Adipocyte (in vitro differentiated cells): ENCODE measurements at regions not wholly inside any gene's neighbourhood (a gene's known extent, or its start where the extent isn't known, plus 50 kb on each side); places are given as distances from the start of the nearest gene placed in this dataset.

Experiments
- DNase-seq: peaks from one replicate; pipeline ENCODE4 v3.0.0-alpha.2; 2015; ENCODE audit warnings: low read depth
- H3K27me3 ChIP-seq: replicated peaks from 2 replicates; pipeline ENCODE4 v1.7.0; 2013; ENCODE audit warnings: mild to moderate bottlenecking, low read length, moderate library complexity; ENCODE audit not compliant: control insufficient read depth, insufficient read depth
- H3K36me3 ChIP-seq: 2 replicates; pipeline ENCODE4 v1.7.0; 2013; ENCODE audit warnings: low read length, mild to moderate bottlenecking, moderate library complexity; ENCODE audit not compliant: control insufficient read depth, insufficient read depth, severe bottlenecking
- H3K4me1 ChIP-seq: 2 replicates; pipeline ENCODE4 v1.7.0; 2013; ENCODE audit warnings: mild to moderate bottlenecking, low read length, moderate library complexity; ENCODE audit not compliant: control insufficient read depth, insufficient read depth
- H3K4me3 ChIP-seq: 2 replicates; pipeline ENCODE4 v1.7.0; 2013; ENCODE audit warnings: mild to moderate bottlenecking, low read length, moderate library complexity
- H3K9ac ChIP-seq: 2 replicates; pipeline ENCODE4 v1.7.0; 2013; ENCODE audit warnings: mild to moderate bottlenecking, low read length, moderate library complexity
- H3K9me3 ChIP-seq: 2 replicates; pipeline ENCODE4 v1.7.0; 2013; ENCODE audit warnings: mild to moderate bottlenecking, low read length, moderate library complexity; ENCODE audit not compliant: control insufficient read depth

DNA sequence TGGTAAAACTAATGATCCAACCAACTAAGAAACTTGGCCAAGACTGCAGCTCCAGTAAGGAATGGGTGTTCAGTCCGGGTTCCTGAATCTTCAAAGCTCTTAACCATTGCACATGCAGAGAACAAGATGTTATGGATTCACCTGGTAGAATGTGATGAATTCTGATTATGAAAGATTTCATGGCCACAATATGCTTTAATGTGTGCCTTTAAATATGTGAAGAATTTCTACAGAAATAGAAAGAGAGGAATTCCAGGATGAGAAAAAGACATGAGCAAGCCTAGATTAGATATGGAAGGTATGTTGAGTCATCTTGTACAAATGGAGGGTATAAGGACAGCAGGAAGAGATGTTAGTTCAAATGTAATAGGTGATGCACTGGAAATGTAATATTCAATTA is 472.2 kb upstream of the TENM3 start:
- H3K4me1 ChIP-seq = peaks cover 5% of the 10 kb centered on the region
- DNase-seq = no peak
- H3K27me3 ChIP-seq = no peaks in the 10 kb centered on the region
- H3K9me3 ChIP-seq = no peaks in the 10 kb centered on the region
- no peak overlapping the region for H3K9ac ChIP-seq
- H3K36me3 ChIP-seq = no peaks in the 10 kb centered on the region
- no peak overlapping the region for H3K4me3 ChIP-seq

DNA sequence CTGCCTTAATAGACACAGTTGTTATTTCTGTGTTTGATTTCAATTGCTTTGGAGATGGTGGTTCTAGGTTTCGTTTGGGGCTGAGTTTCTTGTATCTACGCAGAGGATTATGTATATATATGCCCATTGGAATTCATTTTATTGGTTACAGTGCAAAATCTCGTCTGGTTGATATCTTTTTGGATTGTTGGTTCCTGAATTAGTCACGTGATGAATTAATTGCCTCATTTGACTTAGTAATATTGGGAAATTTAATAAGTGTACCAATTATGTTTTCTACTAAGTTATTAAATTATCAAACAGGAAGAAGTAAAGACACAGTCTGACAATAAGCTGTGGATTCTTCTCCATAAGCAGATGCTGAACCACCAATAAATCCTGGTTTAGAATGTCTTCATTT is 467.9 kb upstream of the TENM3 start:
- Histone ChIP-seq H3K27me3 (no peaks in the 10 kb centered on the region), H3K4me3 (no peak overlapping the region), H3K9me3 (no peaks in the 10 kb centered on the region), H3K4me1 (peaks cover 6% of the 10 kb centered on the region), H3K9ac (no peak overlapping the region), H3K36me3 (no peaks in the 10 kb centered on the region)
- DNase-seq = no peak

DNA sequence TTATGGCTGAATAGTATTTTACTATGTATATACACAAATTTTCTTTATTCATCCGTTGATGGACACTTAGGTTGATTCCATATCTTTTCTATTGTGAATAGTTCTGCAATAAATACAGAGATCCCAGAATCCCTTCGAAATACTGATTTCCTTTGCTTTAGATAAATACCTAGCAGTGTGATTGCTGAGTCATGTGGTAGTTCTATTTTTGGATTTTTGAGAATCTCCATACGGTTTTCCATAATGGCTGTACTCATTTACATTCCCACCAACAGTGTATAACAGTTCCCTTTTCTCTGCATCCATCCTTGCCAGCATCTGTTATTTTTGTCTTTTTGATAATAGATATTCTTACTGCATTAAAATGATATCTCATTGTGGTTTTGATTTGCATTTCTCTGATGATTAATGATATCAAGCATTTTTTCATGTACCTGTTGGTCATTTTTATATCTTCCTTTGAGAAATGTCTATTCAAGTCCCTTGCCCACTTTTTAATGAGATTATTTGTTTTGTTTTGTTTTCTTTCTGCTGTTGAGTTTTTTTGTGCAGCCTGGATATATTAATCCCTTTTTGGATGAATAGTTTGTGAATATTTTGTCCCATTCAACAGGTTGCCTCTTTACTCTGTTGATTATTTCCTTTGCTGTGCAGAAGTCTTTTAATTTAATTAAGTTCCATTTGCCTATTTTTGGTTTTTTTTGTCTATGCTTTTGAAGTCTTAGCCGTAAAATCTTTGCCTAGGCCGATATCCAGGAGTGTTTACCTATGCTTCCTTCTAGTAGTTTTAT is 466.7 kb upstream of the TENM3 start:
- H3K36me3 ChIP-seq = no peaks in the 10 kb centered on the region
- H3K4me3 ChIP-seq = no peak overlapping the region
- H3K27me3 ChIP-seq = no peaks in the 10 kb centered on the region

DNA sequence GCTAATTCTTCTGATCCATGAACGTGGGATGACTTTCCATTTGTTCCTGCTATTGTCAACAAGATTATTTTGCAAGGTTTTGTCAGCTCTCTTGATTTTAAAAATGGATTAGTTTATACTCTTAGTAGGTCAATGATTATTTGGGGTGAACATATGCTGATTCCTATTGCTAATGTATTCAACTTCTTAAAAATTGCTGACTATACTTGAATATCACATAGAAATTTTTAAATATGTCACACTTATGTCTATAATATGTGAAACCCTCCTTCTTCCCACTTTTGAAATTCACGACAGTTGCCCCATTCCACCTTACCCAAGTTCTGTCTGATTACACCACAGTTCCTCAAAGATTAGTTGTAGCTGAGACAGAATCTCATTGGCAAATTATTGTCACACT is 465.7 kb upstream of the TENM3 start:
- no peaks in the 10 kb centered on the region for H3K9me3 ChIP-seq
- no peak overlapping the region for H3K4me3 ChIP-seq
- no peak overlapping the region for H3K9ac ChIP-seq
- DNase-seq = no peak
- H3K36me3 ChIP-seq = no peaks in the 10 kb centered on the region
- H3K27me3 ChIP-seq = no peaks in the 10 kb centered on the region
- H3K4me1 ChIP-seq = peaks cover 6% of the 10 kb centered on the region

More for the DNA sequence above, 466.7 kb upstream of the TENM3 start:
- no peak overlapping the region for H3K9ac ChIP-seq
- no peaks in the 10 kb centered on the region for H3K9me3 ChIP-seq
- no peak for DNase-seq
- H3K4me1 ChIP-seq = peaks cover 6% of the 10 kb centered on the region

DNA sequence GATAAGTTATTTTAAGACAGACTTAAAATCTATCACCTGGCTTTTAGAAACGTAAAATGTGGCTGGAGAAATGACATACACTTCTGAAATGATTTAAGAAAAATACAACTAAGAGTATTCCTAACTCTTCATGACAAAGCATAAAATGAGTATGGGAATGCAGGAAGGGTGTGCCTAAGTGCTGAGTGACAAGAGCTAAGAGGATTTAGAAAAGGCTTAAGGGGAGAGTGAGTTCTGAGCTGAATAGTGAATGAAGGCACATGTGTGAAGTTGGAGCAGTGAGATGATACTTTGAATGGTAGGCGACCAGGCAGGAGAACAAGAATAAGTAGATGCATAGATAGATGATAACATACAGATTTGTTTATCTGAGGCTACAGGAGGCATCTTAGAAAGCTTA is 458.3 kb upstream of the TENM3 start:
- Histone ChIP-seq H3K36me3 (no peaks in the 10 kb centered on the region), H3K27me3 (no peaks in the 10 kb centered on the region), H3K4me1 (no peaks in the 10 kb centered on the region), H3K9ac (no peak overlapping the region), H3K9me3 (no peaks in the 10 kb centered on the region), H3K4me3 (no peak overlapping the region)
- DNase-seq = no peak

DNA sequence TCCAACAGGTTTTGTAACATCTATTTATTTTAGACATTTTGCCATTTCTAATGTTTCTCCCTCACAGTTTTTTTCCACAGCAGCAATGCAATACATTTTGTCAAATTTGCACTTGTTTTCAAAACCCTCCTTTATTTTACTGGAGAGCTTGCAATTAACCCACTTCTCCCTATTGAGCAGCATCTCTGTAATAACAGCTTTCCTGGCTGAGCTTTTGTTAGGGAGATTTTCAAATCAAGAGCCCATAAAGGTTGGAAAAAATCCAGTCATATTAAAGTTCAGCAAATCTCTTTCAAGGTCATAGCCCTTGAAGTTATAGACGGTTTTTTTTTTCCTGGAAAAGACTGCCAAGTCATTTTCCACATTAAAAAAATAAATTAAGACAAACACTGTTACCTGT is 450.6 kb upstream of the TENM3 start:
- no peak for DNase-seq
- Histone ChIP-seq H3K4me3 (no peak overlapping the region), H3K36me3 (no peaks in the 10 kb centered on the region), H3K9ac (no peak overlapping the region), H3K4me1 (no peaks in the 10 kb centered on the region), H3K9me3 (peaks cover 12% of the 10 kb centered on the region), H3K27me3 (no peaks in the 10 kb centered on the region)

DNA sequence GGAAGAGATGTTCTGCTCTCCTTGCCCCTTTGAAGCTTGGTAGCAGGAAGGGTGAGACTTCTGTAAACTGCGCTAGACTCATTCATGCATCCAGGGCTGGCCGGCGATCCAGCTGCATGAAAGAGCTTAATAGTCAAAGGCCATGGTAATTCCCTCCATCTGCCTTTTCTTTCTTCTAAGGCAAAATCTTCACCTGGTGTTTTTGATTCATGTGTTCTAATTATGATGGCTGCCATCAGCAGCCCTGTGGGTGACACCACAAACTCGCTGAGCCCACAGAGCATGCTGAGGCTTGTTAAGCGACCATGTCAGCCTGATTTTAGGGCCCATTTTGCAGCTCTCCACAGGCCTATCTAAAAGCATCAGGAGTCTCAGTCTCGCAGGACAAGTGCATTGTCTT is 450.1 kb upstream of the TENM3 start:
- Histone ChIP-seq H3K9ac (no peak overlapping the region), H3K9me3 (peaks cover 12% of the 10 kb centered on the region), H3K4me1 (no peaks in the 10 kb centered on the region), H3K36me3 (no peaks in the 10 kb centered on the region), H3K4me3 (no peak overlapping the region), H3K27me3 (no peaks in the 10 kb centered on the region)
- no peak for DNase-seq

DNA sequence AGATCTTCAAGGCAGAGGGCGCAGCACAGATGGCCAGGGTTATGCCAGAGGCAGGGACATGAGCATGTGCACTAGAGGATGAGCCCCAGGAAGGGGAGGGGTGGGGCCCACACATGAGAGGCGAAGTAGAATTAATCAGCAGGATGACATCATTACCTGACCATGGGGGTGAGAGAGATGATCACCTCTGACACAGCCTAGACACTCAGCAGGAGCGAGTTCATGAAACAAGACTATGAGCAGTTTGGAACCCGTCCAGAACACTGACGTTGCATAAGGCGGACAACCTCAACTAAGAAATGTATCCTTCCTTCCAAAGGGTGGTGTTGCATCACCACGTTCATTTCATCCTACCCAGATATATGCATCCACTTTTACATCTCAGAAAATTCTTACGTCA is 446.7 kb upstream of the TENM3 start:
- Histone ChIP-seq H3K4me3 (no peak overlapping the region), H3K9ac (no peak overlapping the region), H3K9me3 (peaks cover 12% of the 10 kb centered on the region), H3K36me3 (no peaks in the 10 kb centered on the region), H3K27me3 (no peaks in the 10 kb centered on the region), H3K4me1 (no peaks in the 10 kb centered on the region)
- DNase-seq = no peak

DNA sequence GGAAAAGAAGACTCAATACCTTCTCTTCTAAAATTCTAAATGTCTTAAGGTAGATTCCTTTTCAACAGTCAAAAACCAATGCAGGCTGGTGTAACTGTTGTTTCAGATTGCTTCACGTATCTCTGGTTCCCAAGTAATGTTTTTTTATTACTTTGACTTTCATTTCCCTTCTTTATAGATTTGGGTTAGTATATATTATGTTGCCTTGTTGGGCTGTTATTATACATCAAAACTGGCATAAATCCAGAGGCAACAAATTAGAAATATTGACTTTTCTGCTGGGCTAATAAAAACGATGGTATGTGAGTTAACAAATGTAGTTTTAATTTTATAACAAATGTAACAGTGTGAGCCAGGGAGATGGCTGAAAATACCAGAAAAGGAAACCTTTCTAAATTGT is 444.7 kb upstream of the TENM3 start:
- no peak overlapping the region for H3K9ac ChIP-seq
- no peaks in the 10 kb centered on the region for H3K36me3 ChIP-seq
- no peak for DNase-seq
- H3K4me1 ChIP-seq = no peaks in the 10 kb centered on the region
- no peaks in the 10 kb centered on the region for H3K27me3 ChIP-seq
- H3K4me3 ChIP-seq = no peak overlapping the region
- peaks cover 12% of the 10 kb centered on the region for H3K9me3 ChIP-seq

DNA sequence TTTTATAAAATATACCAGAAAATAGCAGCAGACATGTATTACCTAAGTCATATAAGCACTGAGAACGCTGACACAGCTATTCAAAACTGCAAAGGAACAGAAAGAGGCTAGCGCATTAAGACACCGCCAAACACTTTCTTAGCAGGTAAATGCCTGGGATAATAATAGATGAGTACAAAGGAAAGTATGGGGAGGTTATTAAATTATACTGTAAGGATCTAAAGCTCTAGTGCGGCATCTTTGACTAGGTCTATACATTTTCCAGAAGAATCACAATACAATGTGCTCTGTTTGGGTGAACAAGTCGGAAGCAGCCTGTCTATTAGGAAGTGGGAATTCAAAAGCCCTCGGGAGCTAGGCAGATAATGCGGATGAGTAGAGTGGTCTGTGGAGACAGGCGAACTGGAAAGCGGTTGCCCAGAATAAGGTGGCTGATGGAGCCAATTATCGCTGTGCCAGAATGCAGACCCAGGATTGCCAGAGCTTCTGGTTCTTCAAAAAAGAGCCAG is 443.6 kb upstream of the TENM3 start:
- Histone ChIP-seq H3K4me1 (no peaks in the 10 kb centered on the region), H3K27me3 (no peaks in the 10 kb centered on the region), H3K4me3 (no peak overlapping the region), H3K36me3 (no peaks in the 10 kb centered on the region), H3K9me3 (peaks cover 9% of the 10 kb centered on the region), H3K9ac (no peak overlapping the region)
- DNase-seq = no peak

DNA sequence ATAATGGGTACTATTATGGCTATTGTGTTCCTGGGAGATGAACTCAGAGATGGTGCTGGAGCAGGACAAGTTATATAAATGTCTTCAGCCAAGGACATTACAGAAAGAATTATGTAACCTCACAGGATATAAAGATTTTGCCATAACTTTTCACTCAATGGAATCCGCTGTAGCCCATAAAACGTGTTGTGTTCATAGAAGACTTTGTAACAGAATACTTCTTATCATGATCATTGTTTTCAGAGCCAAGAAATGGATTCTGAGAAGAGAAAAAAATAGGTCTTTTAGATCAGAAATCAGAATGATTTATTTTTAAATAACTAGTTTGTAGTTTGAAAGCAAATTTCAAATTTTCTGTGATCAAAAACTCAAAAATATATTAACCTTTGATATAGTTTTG is 441.0 kb upstream of the TENM3 start:
- no peak overlapping the region for H3K9ac ChIP-seq
- H3K9me3 ChIP-seq = no peaks in the 10 kb centered on the region
- H3K36me3 ChIP-seq = no peaks in the 10 kb centered on the region
- no peak overlapping the region for H3K4me3 ChIP-seq
- H3K4me1 ChIP-seq = no peaks in the 10 kb centered on the region
- no peak for DNase-seq
- no peaks in the 10 kb centered on the region for H3K27me3 ChIP-seq

DNA sequence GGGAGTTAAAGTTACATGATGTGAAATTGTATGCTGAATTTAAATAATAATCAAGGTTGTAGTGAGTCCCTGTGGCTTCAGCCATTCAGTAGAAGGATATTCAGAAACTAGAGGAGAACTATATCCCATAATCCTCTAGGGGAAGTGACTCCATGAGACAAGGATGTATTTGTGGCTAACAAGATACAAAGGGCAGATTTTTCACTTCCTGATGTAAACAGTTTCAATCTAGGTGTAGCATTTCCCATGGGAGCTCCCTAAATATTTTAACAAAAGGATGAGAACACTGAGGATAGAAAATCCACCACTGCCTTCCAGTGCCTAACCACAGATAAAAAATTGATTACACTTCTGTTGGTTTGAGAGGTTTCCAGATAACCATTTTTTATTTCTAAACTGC is 435.4 kb upstream of the TENM3 start:
- Histone ChIP-seq H3K27me3 (no peaks in the 10 kb centered on the region), H3K9me3 (no peaks in the 10 kb centered on the region), H3K4me3 (no peak overlapping the region), H3K36me3 (no peaks in the 10 kb centered on the region), H3K9ac (no peak overlapping the region), H3K4me1 (no peaks in the 10 kb centered on the region)
- DNase-seq = no peak
